Endodermal cell (in vitro differentiated cells): ENCODE measurements at regions not wholly inside any gene's neighbourhood (a gene's known extent, or its start where the extent isn't known, plus 50 kb on each side); places are given as distances from the start of the nearest gene placed in this dataset.
"Not testable (repeated sequence)": the region's sequence is repeated elsewhere in the genome, so short reads cannot be mapped to it uniquely, and the experiment has no call there.

Experiments
- DNase-seq: peaks from one replicate; pipeline ENCODE4 v3.0.0-alpha.2; 2017
- H3K27ac ChIP-seq: 2 replicates; pipeline ENCODE4 v1.5.1; 2013; ENCODE audit warnings: mild to moderate bottlenecking, low read depth, low read length, moderate library complexity
- H3K27me3 ChIP-seq: 2 replicates; pipeline ENCODE4 v1.6.1; 2013; ENCODE audit warnings: mild to moderate bottlenecking, low read length, moderate library complexity; ENCODE audit not compliant: insufficient read depth, control insufficient read depth, poor library complexity, severe bottlenecking
- H3K36me3 ChIP-seq: 2 replicates; pipeline ENCODE4 v1.7.0; 2013; ENCODE audit warnings: mild to moderate bottlenecking, low read length, moderate library complexity; ENCODE audit not compliant: control insufficient read depth, insufficient read depth
- H3K4me1 ChIP-seq: one replicate; pipeline ENCODE4 v1.7.0; 2013; ENCODE audit warnings: low read length; ENCODE audit not compliant: control insufficient read depth, insufficient read depth
- H3K4me3 ChIP-seq: 2 replicates; pipeline ENCODE4 v1.5.1; 2013; ENCODE audit warnings: mild to moderate bottlenecking, low read length, moderate library complexity
- H3K9ac ChIP-seq: 2 replicates; pipeline ENCODE4 v1.6.1; 2013; ENCODE audit warnings: mild to moderate bottlenecking, low read length, moderate library complexity; ENCODE audit not compliant: poor library complexity, severe bottlenecking; ENCODE audit errors: extremely low read depth
- H3K9me3 ChIP-seq: 2 replicates; pipeline ENCODE4 v1.6.1; 2013; ENCODE audit warnings: mild to moderate bottlenecking, low read length, moderate library complexity; ENCODE audit not compliant: control insufficient read depth
- H3K27ac Mint-ChIP-seq: 2 replicates; pipeline ENCODE4 v1.8.0; 2020; ENCODE audit warnings: mixed read lengths
- H3K27me3 Mint-ChIP-seq: 2 replicates; pipeline ENCODE4 v1.8.0; 2021; ENCODE audit warnings: mild to moderate bottlenecking, mixed read lengths; ENCODE audit not compliant: insufficient read depth
- H3K36me3 Mint-ChIP-seq: 2 replicates; pipeline ENCODE4 v1.8.0; 2020; ENCODE audit warnings: low read depth, mixed read lengths
- H3K4me1 Mint-ChIP-seq: 2 replicates; pipeline ENCODE4 v1.8.0; 2020; ENCODE audit warnings: mixed read lengths
- H3K4me3 Mint-ChIP-seq: 2 replicates; pipeline ENCODE4 v1.8.0; 2020; ENCODE audit warnings: mild to moderate bottlenecking, moderate library complexity, mixed read lengths
- H3K9me3 Mint-ChIP-seq: 2 replicates; pipeline ENCODE4 v1.8.0; 2020; ENCODE audit warnings: mild to moderate bottlenecking, mixed read lengths
- WGBS, 2 experiments: methylation state at CpG; one replicate each; pipeline versions ENCODE4 v1.1.5 to v1.1.7; 2013; ENCODE audit warnings: missing lambda C conversion rate in 2 of 2, mixed read lengths in 1 of 2; ENCODE audit not compliant: insufficient coverage in 1 of 2, insufficient read length in 1 of 2; 5-methylcytosine and 5-hydroxymethylcytosine counted together
- TF ChIP-seq, protein P1 (sequence below): fragments of 200-600 bp; sonication (generic); conservative IDR thresholded peaks from 2 replicates; pipeline ENCODE4 v1.5.0; 2021; ENCODE audit warnings: antibody characterized with exemption, mild to moderate bottlenecking

- H3K9me3 ChIP-seq, result no peaks in the 10 kb centered on the region
- H3K4me1 Mint-ChIP-seq, result peaks cover 34% of the 10 kb centered on the region
- H3K27ac ChIP-seq, result no peak overlapping the region
- no peak for DNase-seq
- H3K36me3 ChIP-seq, result no peaks in the 10 kb centered on the region
- H3K36me3 Mint-ChIP-seq, result no peaks in the 10 kb centered on the region
- peak overlapping the region; percentile 61 for H3K27ac Mint-ChIP-seq
- TF ChIP-seq, protein P1, sequence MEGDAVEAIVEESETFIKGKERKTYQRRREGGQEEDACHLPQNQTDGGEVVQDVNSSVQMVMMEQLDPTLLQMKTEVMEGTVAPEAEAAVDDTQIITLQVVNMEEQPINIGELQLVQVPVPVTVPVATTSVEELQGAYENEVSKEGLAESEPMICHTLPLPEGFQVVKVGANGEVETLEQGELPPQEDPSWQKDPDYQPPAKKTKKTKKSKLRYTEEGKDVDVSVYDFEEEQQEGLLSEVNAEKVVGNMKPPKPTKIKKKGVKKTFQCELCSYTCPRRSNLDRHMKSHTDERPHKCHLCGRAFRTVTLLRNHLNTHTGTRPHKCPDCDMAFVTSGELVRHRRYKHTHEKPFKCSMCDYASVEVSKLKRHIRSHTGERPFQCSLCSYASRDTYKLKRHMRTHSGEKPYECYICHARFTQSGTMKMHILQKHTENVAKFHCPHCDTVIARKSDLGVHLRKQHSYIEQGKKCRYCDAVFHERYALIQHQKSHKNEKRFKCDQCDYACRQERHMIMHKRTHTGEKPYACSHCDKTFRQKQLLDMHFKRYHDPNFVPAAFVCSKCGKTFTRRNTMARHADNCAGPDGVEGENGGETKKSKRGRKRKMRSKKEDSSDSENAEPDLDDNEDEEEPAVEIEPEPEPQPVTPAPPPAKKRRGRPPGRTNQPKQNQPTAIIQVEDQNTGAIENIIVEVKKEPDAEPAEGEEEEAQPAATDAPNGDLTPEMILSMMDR, result no peak
- no peak overlapping the region for H3K9ac ChIP-seq
- no peaks in the 10 kb centered on the region for H3K27me3 ChIP-seq
- no CpG with 5 or more reads among the region's 2 CpGs for WGBS, 2 experiments
- no peaks in the 10 kb centered on the region for H3K27me3 Mint-ChIP-seq
- H3K4me1 ChIP-seq, result peaks cover 14% of the 10 kb centered on the region
- H3K4me3 ChIP-seq, result peak overlapping the region; percentile 16
- H3K4me3 Mint-ChIP-seq, result no peak overlapping the region
- no peaks in the 10 kb centered on the region for H3K9me3 Mint-ChIP-seq
These were observed 1393.3 kb upstream of the ATXN8OS start for GRCh38 chr13:68714292-68714691.

DNA sequence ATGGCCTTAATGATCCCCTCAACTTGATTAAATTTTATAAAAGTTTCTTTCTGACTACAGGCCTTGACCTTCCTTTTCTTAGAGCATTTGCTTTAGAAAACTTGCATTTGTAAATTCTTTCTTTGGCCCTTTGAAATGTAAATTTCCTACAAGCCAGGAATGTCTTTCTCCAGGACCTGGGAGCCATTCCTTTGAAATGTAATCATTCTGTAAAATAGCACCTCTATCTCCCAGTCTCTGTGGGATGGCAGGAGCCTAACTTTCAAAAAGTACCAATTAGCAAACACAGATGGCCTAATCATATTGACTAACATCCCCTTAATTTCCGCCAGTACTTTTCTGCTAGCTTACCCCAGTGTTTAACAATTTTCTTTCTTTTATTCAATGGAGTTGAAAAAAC is 1394.2 kb upstream of the ATXN8OS start:
- Histone ChIP-seq H3K27me3 (no peaks in the 10 kb centered on the region), H3K4me3 (no peak overlapping the region), H3K27ac (no peak overlapping the region), H3K4me1 (peaks cover 14% of the 10 kb centered on the region), H3K9me3 (no peaks in the 10 kb centered on the region), H3K9ac (peak overlapping the region; percentile 15), H3K36me3 (no peaks in the 10 kb centered on the region)
- DNase-seq, result peak; percentile 61
- Mint-ChIP-seq H3K9me3 (no peaks in the 10 kb centered on the region), H3K4me3 (no peak overlapping the region), H3K27ac (peak overlapping the region; percentile 82), H3K27me3 (no peaks in the 10 kb centered on the region), H3K36me3 (no peaks in the 10 kb centered on the region), H3K4me1 (peaks cover 34% of the 10 kb centered on the region)
- TF ChIP-seq, protein P1, result no peak
- 6% methylated on average over 1 of the region's 1 CpG; no CpG with 5 or more reads in 1 of the 2 experiments for WGBS, 2 experiments

DNA sequence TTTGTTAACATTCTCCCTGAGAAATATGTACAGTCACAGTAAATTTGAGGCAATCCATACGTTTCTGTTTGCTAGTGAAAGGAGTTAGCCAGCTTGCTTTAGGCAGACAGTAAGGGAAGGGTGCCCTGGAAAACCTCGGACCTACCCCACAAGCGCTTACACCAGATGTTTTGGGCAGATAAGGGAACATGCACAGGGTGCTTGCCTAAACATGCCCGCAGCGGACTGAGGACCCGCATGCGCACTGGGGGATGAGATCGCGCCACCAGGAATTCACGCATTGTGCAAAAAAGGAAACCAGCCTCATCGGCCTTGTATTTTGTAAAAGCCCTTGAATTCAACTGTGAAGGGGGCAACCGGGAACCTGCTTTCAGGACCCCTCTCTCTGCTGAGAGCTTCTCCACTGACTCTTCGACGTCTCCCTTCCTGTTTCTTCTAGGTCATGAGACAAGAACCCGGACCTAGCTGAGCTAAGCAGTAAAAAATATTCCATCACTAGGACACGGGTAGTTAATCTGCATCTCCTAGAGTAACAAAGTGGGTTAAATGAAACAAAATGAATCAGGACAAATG is 1399.2 kb upstream of the ATXN8OS start:
- Histone ChIP-seq H3K4me1 (no peaks in the 10 kb centered on the region), H3K27ac (no peak overlapping the region), H3K27me3 (no peaks in the 10 kb centered on the region), H3K9ac (no peak overlapping the region), H3K4me3 (peak overlapping the region; percentile 4), H3K36me3 (no peaks in the 10 kb centered on the region), H3K9me3 (peaks cover 21% of the 10 kb centered on the region)
- TF ChIP-seq, protein P1, result no peak
- Mint-ChIP-seq H3K36me3 (peaks cover 3% of the 10 kb centered on the region), H3K4me3 (no peak overlapping the region), H3K9me3 (peaks cover 15% of the 10 kb centered on the region), H3K27ac (no peak overlapping the region), H3K4me1 (peaks cover 9% of the 10 kb centered on the region), H3K27me3 (no peaks in the 10 kb centered on the region)
- 93 to 96% methylated on average over 12 to 16 of the region's 16 CpGs for WGBS, 2 experiments
- peak; percentile 43 for DNase-seq

- peaks cover 21% of the 10 kb centered on the region for H3K9me3 ChIP-seq
- H3K9ac ChIP-seq, H3K27me3 ChIP-seq, DNase-seq, H3K4me3 Mint-ChIP-seq, H3K4me1 Mint-ChIP-seq, H3K36me3 ChIP-seq, H3K27ac Mint-ChIP-seq, H3K4me1 ChIP-seq, H3K27ac ChIP-seq, H3K36me3 Mint-ChIP-seq, H3K27me3 Mint-ChIP-seq, H3K4me3 ChIP-seq: not testable (repeated sequence)
- H3K9me3 Mint-ChIP-seq, result peaks cover 15% of the 10 kb centered on the region
These were observed 1401.6 kb upstream of the ATXN8OS start for GRCh38 chr13:68706044-68706443.
